K562 (cell line): ENCODE measurements at regions not wholly inside any gene's neighbourhood (a gene's known extent, or its start where the extent isn't known, plus 50 kb on each side); places are given as distances from the start of the nearest gene placed in this dataset.

Experiments used
- ATAC-seq: fragments of 200-7000 bp; cut with Tn5 transposase; 3 replicates; pipeline ENCODE4 v1.9.1; 2020; ENCODE audit warnings: moderate library complexity
- BruUV-seq: library from RNA; stranded (reverse); fragments of 400-500 nt; replicated peaks from 2 replicates; lab custom pipeline; 2021; lab: Mats Ljungman, UMichigan
- CTCF ChIA-PET: fragments of 300-600 bp; formaldehyde crosslinking; extraction: SDS; loops from one replicate; lab custom pipeline; 2021; ENCODE audit warnings: low intra/inter-chr PET ratio; lab: Yijun Ruan, JAX
- POLR2A ChIA-PET: fragments of 300-600, 350-650 bp; sonication (Branson Sonifier 250); formaldehyde crosslinking; extraction: SDS; loops from one replicate; lab custom pipeline; 2021; ENCODE audit warnings: antibody characterized with exemption, inconsistent platforms; lab: Yijun Ruan, JAX
- DNase-seq, 4 experiments: peaks; one replicate each; pipeline versions ENCODE4 v3.0.0 to v3.0.0-alpha.2; 2011 to 2018; ENCODE audit warnings: low spot score in 3 of 4, mixed read lengths in 3 of 4; ENCODE audit errors: extremely low read depth in 1 of 4
- FAIRE-seq: peaks from 2 replicates; lab custom pipeline; 2011; peaks lifted over from hg19 to GRCh38; lab: Jason Lieb, UNC
- H2AFZ ChIP-seq: 2 replicates; pipeline ENCODE4 v1.6.0; 2011; ENCODE audit warnings: low read depth, low read length, control low read depth, inconsistent platforms
- H3K27ac ChIP-seq: fragments of 200-600 bp; 3 replicates; pipeline ENCODE4 v1.8.0; 2011; ENCODE audit warnings: low read depth, mild to moderate bottlenecking, control low read depth, inconsistent platforms, low read length, moderate library complexity, mixed read lengths; ENCODE audit errors: extremely low read depth
- H3K27me3 ChIP-seq, 2 experiments: fragments of 300-600 bp in 1 of 2; 2 replicates in 1 of 2; 3 replicates in 1 of 2; pipeline versions ENCODE4 v1.6.0 to v1.8.0; 2011; ENCODE audit warnings: inconsistent platforms in 2 of 2, low read length in 2 of 2, mild to moderate bottlenecking in 1 of 2, mixed read lengths in 1 of 2, moderate library complexity in 1 of 2; ENCODE audit not compliant: control insufficient read depth in 2 of 2, insufficient read depth in 2 of 2
- H3K36me3 ChIP-seq: fragments of 300-600 bp; 3 replicates; pipeline ENCODE4 v1.8.0; 2011; ENCODE audit warnings: mild to moderate bottlenecking, low read length, inconsistent platforms; ENCODE audit not compliant: control insufficient read depth, insufficient read depth
- H3K4me1 ChIP-seq, 2 experiments: fragments of 200-600 bp in 1 of 2; replicated peaks in 1 of 2; 2 replicates in 1 of 2; 3 replicates in 1 of 2; pipeline versions ENCODE4 v1.5.1 to v1.8.0; 2011; ENCODE audit warnings: inconsistent platforms in 2 of 2, low read length in 2 of 2, mild to moderate bottlenecking in 1 of 2, mixed read lengths in 1 of 2, moderate library complexity in 1 of 2; ENCODE audit not compliant: control insufficient read depth in 2 of 2, insufficient read depth in 2 of 2
- H3K4me2 ChIP-seq: 2 replicates; pipeline ENCODE4 v1.6.1; 2011; ENCODE audit warnings: low read length, control low read depth, inconsistent platforms, mixed read lengths; ENCODE audit not compliant: insufficient read depth
- H3K4me3 ChIP-seq: fragments of 200-600 bp; sonication (generic), shearing (Covaris generic); 2 replicates; pipeline ENCODE4 v1.5.1; 2016; ENCODE audit warnings: control low read depth, inconsistent platforms
- H3K79me2 ChIP-seq: fragments of 200-600 bp; 3 replicates; pipeline ENCODE4 v1.8.0; 2011; ENCODE audit warnings: low read length, inconsistent platforms; ENCODE audit not compliant: control insufficient read depth, insufficient read depth
- H3K9ac ChIP-seq, 2 experiments: 2 replicates each; pipeline versions ENCODE4 v1.6.0 to v1.6.1; 2011; ENCODE audit warnings: low read depth in 2 of 2, low read length in 2 of 2, control low read depth in 1 of 2, inconsistent platforms in 1 of 2, mild to moderate bottlenecking in 1 of 2, mixed read lengths in 1 of 2; ENCODE audit not compliant: insufficient read depth in 1 of 2
- H3K9me1 ChIP-seq: one replicate; pipeline ENCODE4 v1.6.0; 2011; ENCODE audit warnings: inconsistent platforms, mild to moderate bottlenecking, low read length, moderate library complexity; ENCODE audit not compliant: control insufficient read depth, insufficient read depth
- H3K9me3 ChIP-seq: replicated peaks from 2 replicates; pipeline ENCODE4 v1.5.1; 2011; ENCODE audit warnings: low read depth, low read length, inconsistent platforms; ENCODE audit not compliant: control insufficient read depth, insufficient read depth
- H4K20me1 ChIP-seq: replicated peaks from 2 replicates; pipeline ENCODE4 v1.6.1; 2011; ENCODE audit warnings: low read length, inconsistent platforms, mixed read lengths; ENCODE audit not compliant: control insufficient read depth, insufficient read depth
- ARHGAP35 ChIP-seq: fragments of 450-650 bp; IDR thresholded peaks from 2 replicates; pipeline ENCODE4 v1.6.1; 2018; ENCODE audit not compliant: partially characterized antibody
- CHD2 ChIP-seq: IDR thresholded peaks from 2 replicates; pipeline ENCODE4 v1.6.1; 2011; ENCODE audit warnings: low read depth, low read length
- HNRNPK ChIP-seq: fragments of 200-400 bp; formaldehyde crosslinking; IDR thresholded peaks from one replicate; pipeline ENCODE4 v1.6.1; 2018; ENCODE audit warnings: mild to moderate bottlenecking, low read depth, low read length; ENCODE audit not compliant: poor library complexity, severe bottlenecking
- MAFF ChIP-seq: IDR thresholded peaks from 2 replicates; pipeline ENCODE4 v1.6.1; 2012; ENCODE audit warnings: low read length, improper control_type of control experiment
- MBD2 ChIP-seq: sonication (generic); IDR thresholded peaks from 2 replicates; pipeline ENCODE4 v1.6.1; 2016; ENCODE audit warnings: low read depth, borderline replicate concordance
- MECOM ChIP-seq: fragments of 250-450 bp; sonication (Bioruptor Pico); IDR thresholded peaks from 2 replicates; pipeline ENCODE4 v1.8.0; 2022; ENCODE audit warnings: inconsistent platforms
- NBN ChIP-seq: fragments of 450-650 bp; IDR thresholded peaks from 2 replicates; pipeline ENCODE4 v1.6.1; 2016; ENCODE audit warnings: low read depth, mild to moderate bottlenecking
- PTRF ChIP-seq: fragments of 450-650 bp; IDR thresholded peaks from 2 replicates; pipeline ENCODE4 v1.6.1; 2016; ENCODE audit warnings: mild to moderate bottlenecking, missing genetic modification characterization, missing compliant biosample characterization
- SMC3 ChIP-seq: conservative IDR thresholded peaks from 2 replicates; pipeline ENCODE4 v1.6.1; 2011; ENCODE audit warnings: low read depth, low read length, improper control_type of control experiment; ENCODE audit not compliant: insufficient read depth
- SRF ChIP-seq, 2 experiments: fragments of 250-450, 450-650 bp in 1 of 2; sonication (Bioruptor Pico) in 1 of 2; sonication (generic) in 1 of 2; formaldehyde crosslinking; IDR thresholded peaks; 2 replicates each; pipeline versions ENCODE4 v1.5.0 to v1.5.1; 2020 to 2022; ENCODE audit warnings: mild to moderate bottlenecking in 1 of 2, missing genetic modification reagents in 1 of 2
- TCF7L2 ChIP-seq: fragments of 150-350 bp; IDR thresholded peaks from 2 replicates; pipeline ENCODE4 v1.6.1; 2016; ENCODE audit warnings: low read depth, mild to moderate bottlenecking, low read length, moderate library complexity
- XRCC4 ChIP-seq: IDR thresholded peaks from one replicate; pipeline ENCODE4 v1.6.1; 2011; ENCODE audit not compliant: insufficient read depth, insufficient read length; ENCODE audit errors: extremely low read depth
- ZBTB1 ChIP-seq: sonication (generic); formaldehyde crosslinking; IDR thresholded peaks from 2 replicates; pipeline ENCODE4 v1.8.1; 2023; ENCODE audit warnings: missing genetic modification reagents, low read depth, mild to moderate bottlenecking, borderline replicate concordance
- ZNF589 ChIP-seq: fragments of 200-800 bp; sonication (Bioruptor generic); IDR thresholded peaks from 2 replicates; pipeline ENCODE4 v1.6.1; 2016; ENCODE audit warnings: low read depth, missing genetic modification characterization, missing compliant biosample characterization
- WGBS: fragments of 100-300 bp; shearing (Covaris generic); methylation state at CpG from one replicate; pipeline ENCODE4 v1.1.6; 2016; ENCODE audit warnings: low coverage, mixed read lengths; ENCODE audit not compliant: insufficient coverage; ENCODE audit errors: missing lambda C conversion rate; 5-methylcytosine and 5-hydroxymethylcytosine counted together
- in situ Hi-C: fragments of 300-500 bp; cut with MboI; formaldehyde crosslinking; loops from 4 replicates; pipeline ENCODE4 v1.15.0; 2018; ENCODE audit warnings: inconsistent platforms, mixed read lengths
- intact Hi-C: fragments of 100-400 bp; cut with micrococcal nuclease; formaldehyde crosslinking; loops from 2 replicates; pipeline ENCODE4 v1.14.2; 2022
- TF ChIP-seq, protein P1 (sequence below): sonication (generic); formaldehyde crosslinking; IDR thresholded peaks from 2 replicates; pipeline ENCODE4 v1.8.1; 2023; ENCODE audit warnings: mild to moderate bottlenecking, missing genetic modification reagents
- TF ChIP-seq, protein P2 (sequence below): fragments of 250-450 bp; sonication (Bioruptor Pico); IDR thresholded peaks from 2 replicates; pipeline ENCODE4 v1.4.0; 2020; ENCODE audit warnings: mild to moderate bottlenecking, moderate library complexity

DNA sequence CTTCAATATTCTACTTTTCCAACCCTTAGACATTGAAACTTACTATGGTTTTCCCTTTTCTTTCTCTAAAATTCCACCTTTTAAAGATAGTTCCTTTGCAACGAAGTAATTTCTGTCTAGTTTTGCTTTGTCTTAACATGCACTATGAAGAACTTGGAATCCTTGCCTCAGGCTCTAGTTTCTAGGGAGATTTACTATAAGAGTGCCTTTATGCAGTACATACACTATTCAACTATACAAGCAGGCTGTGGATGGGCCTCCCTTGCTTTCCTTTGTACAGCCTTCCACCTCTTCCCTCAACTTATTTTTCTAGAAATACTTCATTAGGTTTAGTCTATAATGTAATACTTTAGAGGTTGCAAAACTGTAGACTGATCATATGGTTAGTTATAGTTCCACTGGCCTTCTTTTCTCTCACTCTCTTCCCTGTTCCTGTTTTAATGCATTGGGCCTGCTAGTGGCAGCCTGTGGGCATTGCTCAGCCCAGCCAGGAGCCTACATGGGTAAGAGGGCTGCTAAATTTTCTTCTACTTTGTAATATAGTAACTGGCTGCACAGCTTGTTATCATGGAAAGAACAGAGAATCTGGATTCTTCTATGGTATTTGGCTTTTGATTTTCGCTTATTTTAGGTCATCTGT, 100.2 kb downstream of the C11orf87 start:
- H4K20me1 ChIP-seq: no peaks in the 10 kb centered on the region
- BruUV-seq: no TSS peak
- in situ Hi-C loops (no loop called here), intact Hi-C loops (no loop called here)
- no peaks in the 10 kb centered on the region for H3K9me1 ChIP-seq
- no peaks in the 10 kb centered on the region for H3K79me2 ChIP-seq
- no peaks in the 10 kb centered on the region for H3K36me3 ChIP-seq
- H3K27me3 ChIP-seq: no peaks in the 10 kb centered on the region
- ChIA-PET POLR2A (no interaction called here), CTCF (no interaction called here)
- no peak overlapping the region for H3K4me2 ChIP-seq
- no peaks in the 10 kb centered on the region; the same call in 1 of the 2 replicates for H3K9me3 ChIP-seq
- no peak for FAIRE-seq
- TF ChIP-seq MECOM (CRISPR knock-in tag) (no peak), XRCC4 (no peak), ZBTB1 (no peak), TCF7L2 (no peak), NBN (no peak), SRF (CRISPR knock-in tag; IDR thresholded peaks at IDR 0.05) (no peak), MAFF (no peak), SMC3 (no peak), HNRNPK (no peak), ZNF589 (CRISPR knock-in tag) (no peak), MBD2 (no peak), PTRF (tag) (no peak), ARHGAP35 (no peak), CHD2 (no peak)
- TF ChIP-seq, protein P1, sequence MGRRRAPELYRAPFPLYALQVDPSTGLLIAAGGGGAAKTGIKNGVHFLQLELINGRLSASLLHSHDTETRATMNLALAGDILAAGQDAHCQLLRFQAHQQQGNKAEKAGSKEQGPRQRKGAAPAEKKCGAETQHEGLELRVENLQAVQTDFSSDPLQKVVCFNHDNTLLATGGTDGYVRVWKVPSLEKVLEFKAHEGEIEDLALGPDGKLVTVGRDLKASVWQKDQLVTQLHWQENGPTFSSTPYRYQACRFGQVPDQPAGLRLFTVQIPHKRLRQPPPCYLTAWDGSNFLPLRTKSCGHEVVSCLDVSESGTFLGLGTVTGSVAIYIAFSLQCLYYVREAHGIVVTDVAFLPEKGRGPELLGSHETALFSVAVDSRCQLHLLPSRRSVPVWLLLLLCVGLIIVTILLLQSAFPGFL: no peak
- TF ChIP-seq, protein P2, sequence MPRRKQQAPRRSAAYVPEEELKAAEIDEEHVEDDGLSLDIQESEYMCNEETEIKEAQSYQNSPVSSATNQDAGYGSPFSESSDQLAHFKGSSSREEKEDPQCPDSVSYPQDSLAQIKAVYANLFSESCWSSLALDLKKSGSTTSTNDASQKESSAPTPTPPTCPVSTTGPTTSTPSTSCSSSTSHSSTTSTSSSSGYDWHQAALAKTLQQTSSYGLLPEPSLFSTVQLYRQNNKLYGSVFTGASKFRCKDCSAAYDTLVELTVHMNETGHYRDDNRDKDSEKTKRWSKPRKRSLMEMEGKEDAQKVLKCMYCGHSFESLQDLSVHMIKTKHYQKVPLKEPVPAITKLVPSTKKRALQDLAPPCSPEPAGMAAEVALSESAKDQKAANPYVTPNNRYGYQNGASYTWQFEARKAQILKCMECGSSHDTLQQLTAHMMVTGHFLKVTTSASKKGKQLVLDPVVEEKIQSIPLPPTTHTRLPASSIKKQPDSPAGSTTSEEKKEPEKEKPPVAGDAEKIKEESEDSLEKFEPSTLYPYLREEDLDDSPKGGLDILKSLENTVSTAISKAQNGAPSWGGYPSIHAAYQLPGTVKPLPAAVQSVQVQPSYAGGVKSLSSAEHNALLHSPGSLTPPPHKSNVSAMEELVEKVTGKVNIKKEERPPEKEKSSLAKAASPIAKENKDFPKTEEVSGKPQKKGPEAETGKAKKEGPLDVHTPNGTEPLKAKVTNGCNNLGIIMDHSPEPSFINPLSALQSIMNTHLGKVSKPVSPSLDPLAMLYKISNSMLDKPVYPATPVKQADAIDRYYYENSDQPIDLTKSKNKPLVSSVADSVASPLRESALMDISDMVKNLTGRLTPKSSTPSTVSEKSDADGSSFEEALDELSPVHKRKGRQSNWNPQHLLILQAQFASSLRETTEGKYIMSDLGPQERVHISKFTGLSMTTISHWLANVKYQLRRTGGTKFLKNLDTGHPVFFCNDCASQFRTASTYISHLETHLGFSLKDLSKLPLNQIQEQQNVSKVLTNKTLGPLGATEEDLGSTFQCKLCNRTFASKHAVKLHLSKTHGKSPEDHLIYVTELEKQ: no peak
- no peak for DNase-seq
- H3K4me1 ChIP-seq: no peaks in the 10 kb centered on the region
- WGBS: 0% methylated on average over 2 of the region's 2 CpGs
- H3K9ac ChIP-seq: no peak overlapping the region
- H3K27ac ChIP-seq: no peak overlapping the region
- no peak for ATAC-seq
- no peak overlapping the region for H2AFZ ChIP-seq
- H3K4me3 ChIP-seq: no peak overlapping the region
